Epithelial cell of prostate (primary cell): ENCODE measurements at regions not wholly inside any gene's neighbourhood (a gene's known extent, or its start where the extent isn't known, plus 50 kb on each side); places are given as distances from the start of the nearest gene placed in this dataset.

Source experiments
- DNase-seq: peaks from one replicate; pipeline ENCODE4 v3.0.0-alpha.2; 2011; ENCODE audit warnings: low read depth, low spot score
- H3K27ac ChIP-seq: fragments of 450-650 bp; 2 replicates; pipeline ENCODE4 v1.5.1; 2017; ENCODE audit warnings: mild to moderate bottlenecking

- no peak overlapping the region for H3K27ac ChIP-seq
- DNase-seq, result no peak
Measured at GRCh38 chr4:89439533-89439932, 131.9 kb upstream of the GPRIN3 start.

GRCh38 chr4:89438102-89438831 lies 130.7 kb upstream of the GPRIN3 start:
- DNase-seq, result no peak
- H3K27ac ChIP-seq, result no peak overlapping the region

DNA sequence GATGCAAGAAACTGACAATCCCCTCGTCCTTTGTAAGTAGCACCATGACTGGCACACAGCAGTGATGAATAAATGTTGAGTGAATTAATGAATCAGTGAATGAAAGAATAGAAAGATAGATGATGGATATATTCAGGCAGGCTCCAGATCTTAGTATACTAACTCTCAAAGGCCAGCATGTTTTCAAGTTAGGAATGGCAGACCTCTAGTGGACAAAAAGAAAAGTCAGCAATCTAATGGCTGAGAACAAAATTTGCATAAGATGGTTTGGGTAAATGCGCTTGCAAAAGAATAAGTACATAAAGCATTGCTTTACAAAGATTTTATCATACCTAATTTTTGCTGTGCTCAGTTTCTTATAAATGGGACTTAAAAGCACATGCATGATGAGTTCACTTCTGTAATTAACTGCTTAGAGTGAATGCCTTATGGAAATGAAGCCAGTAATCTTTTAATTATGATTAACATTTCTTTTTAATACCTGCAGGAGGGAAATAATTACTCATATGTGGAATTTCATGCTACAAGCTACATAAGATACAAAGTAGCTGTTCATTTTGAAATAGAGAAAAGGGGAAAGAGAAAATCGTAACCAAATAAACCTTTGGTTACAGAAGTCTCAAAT lies 126.9 kb upstream of the GPRIN3 start:
- no peak for DNase-seq
- no peak overlapping the region for H3K27ac ChIP-seq

DNA sequence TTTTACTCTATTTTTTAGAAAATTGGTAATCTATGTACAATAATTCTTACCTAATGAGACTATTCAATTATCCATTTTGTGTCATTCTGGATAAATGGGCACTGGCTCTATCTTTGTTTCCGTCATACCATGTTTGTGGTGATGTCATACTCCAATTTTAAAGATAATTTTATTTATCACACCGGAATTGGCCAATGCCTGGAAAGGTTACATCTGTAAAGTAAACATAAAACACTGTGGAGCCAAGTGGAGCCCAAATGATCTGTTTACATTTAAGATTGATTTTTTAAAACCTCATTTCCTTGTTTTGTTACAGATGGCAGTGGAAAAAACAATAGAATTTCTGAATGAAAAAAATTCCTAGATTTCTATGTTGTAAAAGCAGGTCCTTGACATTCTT lies 120.2 kb upstream of the GPRIN3 start:
- no peak for DNase-seq

DNA sequence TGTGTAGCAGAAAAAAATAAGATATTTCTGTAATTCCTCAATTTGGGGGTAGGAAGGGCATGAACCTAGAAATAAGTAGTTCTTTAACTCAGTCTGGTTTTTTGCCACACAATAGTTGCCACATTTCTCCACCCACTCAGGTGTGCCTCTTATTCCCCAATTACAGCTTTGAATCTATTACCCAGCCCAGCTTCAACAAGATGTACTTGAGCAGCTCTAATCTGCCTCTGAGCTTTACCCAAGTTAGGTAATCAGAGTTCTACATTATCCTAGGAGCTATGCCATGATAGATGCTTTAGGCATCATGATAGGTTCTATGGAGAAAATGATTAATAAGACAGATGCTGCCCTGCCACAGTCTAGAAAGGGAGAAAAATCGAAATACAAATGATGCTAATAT lies 117.4 kb upstream of the GPRIN3 start:
- no peak overlapping the region for H3K27ac ChIP-seq
- no peak for DNase-seq

More for the DNA sequence above, 120.2 kb upstream of the GPRIN3 start:
- no peak overlapping the region for H3K27ac ChIP-seq

DNA sequence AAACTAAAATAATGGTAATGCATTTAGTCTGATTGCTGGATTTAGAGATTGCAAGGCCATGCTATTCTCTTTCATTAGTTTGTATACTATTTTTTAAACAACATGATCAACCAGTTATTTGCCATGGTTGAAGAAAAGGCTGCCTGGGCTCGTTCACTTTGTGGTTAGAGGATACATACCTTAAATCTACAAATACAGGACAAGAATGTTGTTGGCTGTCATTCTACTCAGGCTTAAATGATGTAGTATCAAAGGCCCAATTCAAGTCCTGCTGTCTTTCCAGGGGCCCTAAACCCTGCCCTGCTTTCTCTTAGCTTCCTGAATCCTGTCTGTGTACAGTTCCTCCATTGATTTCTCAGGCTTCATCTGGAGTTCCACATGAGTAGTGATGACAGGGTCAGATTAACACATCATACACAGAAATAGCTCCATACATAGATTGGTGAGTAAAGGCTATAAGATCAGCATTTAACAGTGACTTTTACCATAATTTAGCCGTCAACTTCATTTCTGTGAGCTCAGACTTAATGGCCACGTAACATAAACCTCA lies 114.9 kb upstream of the GPRIN3 start:
- DNase-seq, result no peak
- H3K27ac ChIP-seq, result no peak overlapping the region

DNA sequence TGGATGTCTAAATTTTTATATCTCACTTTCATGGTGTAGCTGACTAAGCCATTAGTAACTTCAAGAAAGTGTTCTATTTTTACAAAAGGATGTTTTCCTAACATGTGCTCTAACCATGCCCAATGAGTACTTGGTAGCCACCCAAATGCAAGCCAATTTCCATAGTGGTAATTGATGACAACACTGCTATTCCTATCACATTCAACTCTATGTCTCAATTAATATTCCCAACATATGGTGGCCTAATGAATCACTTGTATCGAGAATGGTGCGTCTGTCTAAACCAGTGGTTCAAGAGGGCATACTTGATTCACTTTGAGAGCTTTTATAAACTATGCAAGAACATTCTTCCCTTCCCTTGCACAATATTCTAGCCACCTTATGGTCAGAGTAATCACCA lies 112.9 kb upstream of the GPRIN3 start:
- DNase-seq, result no peak
- no peak overlapping the region for H3K27ac ChIP-seq

GRCh38 chr4:89419111-89419695 lies 111.6 kb upstream of the GPRIN3 start:
- no peak overlapping the region for H3K27ac ChIP-seq
- DNase-seq, result no peak

DNA sequence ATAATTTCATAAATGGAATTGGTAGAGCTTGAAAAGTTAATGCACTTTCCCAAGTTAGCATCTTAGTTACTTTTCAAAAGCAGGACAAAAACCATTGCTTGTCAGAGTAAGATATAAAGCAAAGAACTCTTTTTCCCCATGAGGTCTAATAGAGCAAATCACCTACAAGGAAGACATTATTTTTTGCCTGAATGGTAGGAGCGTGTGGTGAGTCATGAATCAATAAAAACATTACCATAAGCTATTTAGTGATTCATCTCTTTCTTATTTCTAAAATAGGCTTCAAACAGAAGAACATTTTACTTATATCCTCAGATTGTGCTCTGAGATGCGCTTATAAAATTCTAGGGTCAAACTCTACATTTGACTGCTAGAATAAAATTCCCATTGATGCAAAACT lies 109.4 kb upstream of the GPRIN3 start:
- DNase-seq, result no peak
- no peak overlapping the region for H3K27ac ChIP-seq

GRCh38 chr4:89413518-89413917 lies 105.9 kb upstream of the GPRIN3 start:
- DNase-seq, result no peak

GRCh38 chr4:89411539-89412309 lies 104.1 kb upstream of the GPRIN3 start:
- no peak for DNase-seq
- no peak overlapping the region for H3K27ac ChIP-seq

More at GRCh38 chr4:89413518-89413917, 105.9 kb upstream of the GPRIN3 start:
- no peak overlapping the region for H3K27ac ChIP-seq

DNA sequence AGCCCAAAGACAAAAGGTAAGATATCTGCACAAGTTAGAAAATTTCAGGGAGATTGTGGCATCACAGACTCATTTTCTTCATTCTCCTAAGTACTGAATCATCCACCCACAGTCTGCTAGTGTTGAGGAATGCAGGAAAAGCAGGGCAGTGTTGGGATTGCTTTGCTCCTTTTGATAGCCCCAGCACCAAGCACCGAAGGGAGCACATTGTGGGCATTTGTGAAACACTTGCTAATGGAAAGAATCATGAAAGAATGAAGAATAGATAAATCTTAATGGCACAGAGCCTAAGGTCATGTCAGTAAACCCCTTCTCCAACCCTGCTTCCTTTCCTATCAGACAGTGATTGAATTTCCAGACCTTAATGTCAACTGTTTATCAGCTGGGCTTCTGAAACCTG lies 103.1 kb upstream of the GPRIN3 start:
- no peak overlapping the region for H3K27ac ChIP-seq
- DNase-seq, result no peak

DNA sequence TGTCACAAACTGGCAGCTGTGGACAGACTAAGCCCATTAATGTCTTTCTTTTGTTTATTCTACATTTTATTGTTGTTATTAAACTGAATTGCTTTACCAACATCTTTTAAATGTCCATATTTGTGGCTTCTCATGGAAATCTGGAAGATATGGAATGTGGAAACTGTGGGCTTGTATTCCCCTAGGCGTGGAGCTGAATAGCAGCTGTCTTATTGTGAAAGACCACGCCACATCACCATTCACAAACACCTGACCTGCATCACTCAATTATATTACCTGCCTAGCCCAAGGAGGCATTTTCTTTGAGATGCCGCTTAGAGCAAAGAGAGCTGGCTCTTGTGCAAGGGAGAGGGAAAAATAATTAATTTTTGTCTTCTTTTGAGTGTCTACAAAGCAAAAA lies 96.9 kb upstream of the GPRIN3 start:
- no peak for DNase-seq
- H3K27ac ChIP-seq, result no peak overlapping the region

GRCh38 chr4:89403826-89404225 lies 96.2 kb upstream of the GPRIN3 start:
- H3K27ac ChIP-seq, result no peak overlapping the region
- no peak for DNase-seq

DNA sequence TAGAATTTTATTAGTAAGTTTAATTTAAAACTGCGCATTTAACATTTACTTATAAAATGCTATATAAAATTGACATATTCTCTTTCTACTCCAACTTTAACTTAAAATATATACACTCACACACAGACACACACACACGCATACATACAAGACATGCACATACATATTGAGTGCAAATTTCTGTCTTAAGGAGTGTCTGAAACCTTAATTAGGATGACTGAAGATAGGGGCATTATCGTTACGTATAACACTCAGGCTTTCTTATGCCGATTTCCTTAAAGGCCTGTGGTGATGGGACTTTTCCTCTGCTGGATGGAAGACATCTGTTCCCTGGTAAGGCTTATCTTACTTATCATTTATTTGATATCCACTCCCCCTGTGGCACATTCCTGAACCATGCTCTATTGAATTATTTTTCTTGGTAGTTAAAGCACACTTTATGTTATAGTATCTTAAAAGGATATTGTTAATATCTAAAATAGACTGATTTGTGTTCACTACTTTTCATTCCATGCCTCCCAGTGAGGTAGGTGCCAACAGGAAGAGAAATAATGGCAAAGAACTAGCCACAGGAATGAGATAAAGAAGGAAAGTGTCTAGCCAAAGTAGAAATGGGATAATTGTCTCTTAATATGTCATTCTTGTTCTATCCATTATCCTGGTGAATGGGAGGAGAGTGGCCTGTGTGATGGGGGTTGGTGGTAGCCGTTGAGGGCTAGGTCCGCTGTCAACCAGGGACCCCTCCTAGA lies 92.9 kb upstream of the GPRIN3 start:
- DNase-seq, result no peak
- no peak overlapping the region for H3K27ac ChIP-seq

DNA sequence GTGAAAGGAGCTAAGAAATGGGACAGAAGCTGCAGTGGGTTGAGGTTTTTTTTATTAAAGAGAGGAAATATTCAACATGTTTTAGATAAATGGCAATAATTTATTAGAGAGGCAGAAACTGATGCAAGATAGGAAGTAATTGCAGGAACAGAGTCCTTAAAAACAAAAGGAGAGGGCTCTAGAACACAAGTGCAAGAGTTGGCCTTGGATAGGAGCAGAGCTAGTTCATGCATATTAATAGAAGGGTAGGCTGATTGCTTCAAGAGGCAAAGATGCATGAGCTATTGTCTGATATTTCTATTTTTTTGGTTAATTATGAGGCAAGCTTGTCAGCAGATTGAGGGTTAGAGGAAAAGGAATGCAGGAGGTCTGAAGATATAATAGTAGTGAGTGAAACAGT lies 91.0 kb upstream of the GPRIN3 start:
- H3K27ac ChIP-seq, result no peak overlapping the region
- DNase-seq, result no peak

DNA sequence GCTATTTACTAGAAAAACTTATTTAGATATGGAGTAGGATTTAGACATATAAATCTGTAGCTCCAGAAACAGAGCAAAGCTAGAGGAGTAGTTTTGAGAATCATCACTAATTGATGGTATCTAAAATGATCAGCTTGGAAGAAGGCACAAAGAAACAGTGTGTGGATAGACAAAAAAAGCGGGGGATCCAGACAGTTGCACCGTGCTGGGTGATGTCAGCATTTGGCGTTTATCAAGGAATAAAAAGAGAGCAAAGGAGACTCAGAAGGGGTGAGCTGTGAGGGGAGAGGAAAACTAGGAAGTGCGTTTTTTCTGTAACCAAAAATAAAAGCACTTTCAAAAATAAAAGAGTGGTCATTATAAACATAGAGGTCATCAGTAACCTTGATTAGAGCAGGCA lies 90.5 kb upstream of the GPRIN3 start:
- DNase-seq, result no peak

DNA sequence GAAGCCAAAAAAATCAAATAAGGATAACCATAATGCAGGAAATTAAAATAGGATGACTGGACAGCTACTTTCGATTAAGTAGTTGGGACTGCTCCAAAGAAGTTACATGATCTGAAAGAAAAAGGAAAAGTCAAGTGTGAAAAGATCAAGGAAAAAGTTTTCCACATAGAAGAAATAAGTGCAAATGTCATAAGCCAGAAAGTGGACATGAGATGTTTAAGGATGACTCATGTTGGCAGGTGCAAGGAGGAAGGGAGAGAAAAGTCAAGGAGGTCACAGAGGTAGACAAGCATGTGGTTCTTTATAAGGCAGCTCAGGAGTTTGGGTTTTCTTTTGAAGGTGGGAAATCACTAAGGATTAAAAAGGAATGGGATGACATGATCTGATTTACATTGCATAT lies 89.8 kb upstream of the GPRIN3 start:
- no peak for DNase-seq
- H3K27ac ChIP-seq, result no peak overlapping the region

More for the DNA sequence above, 90.5 kb upstream of the GPRIN3 start:
- no peak overlapping the region for H3K27ac ChIP-seq

DNA sequence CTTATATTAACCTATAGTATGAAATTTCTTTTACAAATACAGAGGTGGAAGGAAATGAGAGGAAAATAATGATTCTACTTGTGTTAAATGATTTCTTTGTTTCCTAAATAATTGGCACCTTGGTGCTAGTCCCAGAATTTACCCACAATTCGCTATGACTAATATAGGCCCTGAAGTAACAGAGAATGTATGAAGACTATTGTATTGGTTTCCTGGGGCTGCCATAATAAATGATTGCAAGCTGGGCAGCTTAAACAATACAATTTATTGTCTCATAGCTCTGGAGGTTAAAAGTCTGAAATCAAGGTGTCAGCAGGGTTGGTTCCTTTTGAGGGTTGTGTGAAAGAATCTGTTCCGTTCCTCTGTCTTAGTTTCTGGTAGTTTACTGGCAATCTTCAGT lies 74.8 kb upstream of the GPRIN3 start:
- DNase-seq, result no peak
- H3K27ac ChIP-seq, result no peak overlapping the region

- DNase-seq, result no peak
- no peak overlapping the region for H3K27ac ChIP-seq
Measured at GRCh38 chr4:89380980-89381379, 73.4 kb upstream of the GPRIN3 start.
